A673 (cell line): ENCODE measurements at regions not wholly inside any gene's neighbourhood (a gene's known extent, or its start where the extent isn't known, plus 50 kb on each side); places are given as distances from the start of the nearest gene placed in this dataset.

Experiments used
- EZH2 ChIP-seq: fragments of 200-600 bp; sonication (generic); IDR thresholded peaks from 2 replicates; pipeline ENCODE4 v1.6.1; 2017; ENCODE audit warnings: borderline replicate concordance, low read depth, mild to moderate bottlenecking, mixed read lengths, antibody characterized with exemption, low read length; ENCODE audit not compliant: poor library complexity, severe bottlenecking
- TF ChIP-seq, protein P1 (sequence below): fragments of 300-800, 200-600 bp; sonication (generic); conservative IDR thresholded peaks from 2 replicates; pipeline ENCODE4 v1.5.1; 2017; ENCODE audit warnings: low read depth, mild to moderate bottlenecking, antibody characterized with exemption, low read length, moderate library complexity, mixed read lengths

DNA sequence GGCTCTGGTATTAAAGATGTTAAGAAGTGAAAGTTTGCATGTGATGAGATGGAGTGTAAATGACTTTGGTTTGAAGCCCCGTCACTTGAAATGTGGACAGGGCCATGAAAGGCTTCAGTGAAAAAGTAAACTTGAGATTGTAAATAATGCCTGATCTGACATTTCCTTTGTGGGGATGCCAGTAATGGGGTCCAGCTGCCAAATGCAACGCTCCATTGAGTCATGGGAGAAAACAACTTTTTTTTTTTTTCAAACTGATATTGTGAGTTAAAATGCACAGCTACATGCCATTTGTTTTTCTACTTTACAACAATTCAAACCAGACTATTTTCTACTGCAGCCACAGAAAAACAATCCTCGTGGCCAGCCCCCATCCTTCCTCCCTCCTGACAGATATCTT lies 327.0 kb upstream of the TNC start:
- TF ChIP-seq, protein P1, sequence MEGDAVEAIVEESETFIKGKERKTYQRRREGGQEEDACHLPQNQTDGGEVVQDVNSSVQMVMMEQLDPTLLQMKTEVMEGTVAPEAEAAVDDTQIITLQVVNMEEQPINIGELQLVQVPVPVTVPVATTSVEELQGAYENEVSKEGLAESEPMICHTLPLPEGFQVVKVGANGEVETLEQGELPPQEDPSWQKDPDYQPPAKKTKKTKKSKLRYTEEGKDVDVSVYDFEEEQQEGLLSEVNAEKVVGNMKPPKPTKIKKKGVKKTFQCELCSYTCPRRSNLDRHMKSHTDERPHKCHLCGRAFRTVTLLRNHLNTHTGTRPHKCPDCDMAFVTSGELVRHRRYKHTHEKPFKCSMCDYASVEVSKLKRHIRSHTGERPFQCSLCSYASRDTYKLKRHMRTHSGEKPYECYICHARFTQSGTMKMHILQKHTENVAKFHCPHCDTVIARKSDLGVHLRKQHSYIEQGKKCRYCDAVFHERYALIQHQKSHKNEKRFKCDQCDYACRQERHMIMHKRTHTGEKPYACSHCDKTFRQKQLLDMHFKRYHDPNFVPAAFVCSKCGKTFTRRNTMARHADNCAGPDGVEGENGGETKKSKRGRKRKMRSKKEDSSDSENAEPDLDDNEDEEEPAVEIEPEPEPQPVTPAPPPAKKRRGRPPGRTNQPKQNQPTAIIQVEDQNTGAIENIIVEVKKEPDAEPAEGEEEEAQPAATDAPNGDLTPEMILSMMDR, result no peak
- no peak for TF ChIP-seq EZH2
